GM12891 (cell line): ENCODE measurements at regions not wholly inside any gene's neighbourhood (a gene's known extent, or its start where the extent isn't known, plus 50 kb on each side); places are given as distances from the start of the nearest gene placed in this dataset.
"Not testable (repeated sequence)": the region's sequence is repeated elsewhere in the genome, so short reads cannot be mapped to it uniquely, and the experiment has no call there.

Source experiments
- DNase-seq: peaks from one replicate; pipeline ENCODE4 v3.0.0; 2011; ENCODE audit warnings: low spot score; ENCODE audit not compliant: insufficient read length
- FAIRE-seq: peaks from 2 replicates; lab custom pipeline; 2011; peaks lifted over from hg19 to GRCh38; lab: Jason Lieb, UNC
- PAX5 ChIP-seq: IDR thresholded peaks from 2 replicates; pipeline ENCODE4 v1.6.1; 2011; ENCODE audit warnings: low read length, moderate library complexity, mild to moderate bottlenecking; ENCODE audit not compliant: insufficient read depth, severe bottlenecking
- POLR2A ChIP-seq: IDR thresholded peaks from 2 replicates; pipeline ENCODE4 v1.6.1; 2011; ENCODE audit warnings: low read depth, low read length, control low read depth
- POLR2AphosphoS5 ChIP-seq: IDR thresholded peaks from 2 replicates; pipeline ENCODE4 v1.6.1; 2011; ENCODE audit warnings: low read depth, low read length, control low read depth
- POU2F2 ChIP-seq: IDR thresholded peaks from 2 replicates; pipeline ENCODE4 v1.6.1; 2011; ENCODE audit warnings: low read depth, mild to moderate bottlenecking, control low read depth, low read length, moderate library complexity
- SPI1 ChIP-seq: IDR thresholded peaks from 2 replicates; pipeline ENCODE4 v1.6.1; 2011; ENCODE audit warnings: low read depth, low read length, control low read depth
- TAF1 ChIP-seq: IDR thresholded peaks from 2 replicates; pipeline ENCODE4 v1.6.1; 2011; ENCODE audit warnings: low read depth, low read length, control low read depth

- not testable (repeated sequence) for DNase-seq, FAIRE-seq
These were observed 50.8 kb upstream of the GRIN2B start for GRCh38 chr12:14032191-14032590.

- DNase-seq (no peak), FAIRE-seq (no peak)
- TF ChIP-seq SPI1 (no peak), POLR2AphosphoS5 (no peak), TAF1 (no peak), POLR2A (no peak), PAX5 (no peak), POU2F2 (no peak)
These were observed 62.4 kb upstream of the GRIN2B start for GRCh38 chr12:14043776-14044175.

- TF ChIP-seq PAX5 (no peak), POU2F2 (no peak), POLR2AphosphoS5 (no peak), POLR2A (no peak), SPI1 (no peak), TAF1 (no peak)
- FAIRE-seq (no peak), DNase-seq (no peak)
These were observed 67.6 kb upstream of the GRIN2B start for GRCh38 chr12:14048941-14049545.

- TF ChIP-seq PAX5, result no peak
- TF ChIP-seq POLR2AphosphoS5, result no peak
- TF ChIP-seq TAF1, result no peak
- no peak for TF ChIP-seq SPI1
- no peak for TF ChIP-seq POLR2A
- no peak for TF ChIP-seq POU2F2
- FAIRE-seq, result no peak
- DNase-seq, result no peak
These were observed 76.5 kb upstream of the GRIN2B start for GRCh38 chr12:14057895-14058294.

- TF ChIP-seq PAX5 (no peak), TAF1 (no peak), POLR2AphosphoS5 (no peak), SPI1 (no peak), POLR2A (no peak), POU2F2 (no peak)
- DNase-seq (no peak), FAIRE-seq (no peak)
These were observed 77.3 kb upstream of the GRIN2B start for GRCh38 chr12:14058717-14059116.

GRCh38 chr12:14059548-14059947 lies 78.1 kb upstream of the GRIN2B start:
- TF ChIP-seq SPI1, result no peak
- no peak for TF ChIP-seq TAF1
- no peak for TF ChIP-seq PAX5
- no peak for TF ChIP-seq POLR2AphosphoS5
- no peak for TF ChIP-seq POU2F2
- TF ChIP-seq POLR2A, result no peak
- no peak for FAIRE-seq
- DNase-seq, result no peak

- no peak for TF ChIP-seq POLR2A
- no peak for TF ChIP-seq PAX5
- TF ChIP-seq POU2F2, result no peak
- TF ChIP-seq TAF1, result no peak
- no peak for TF ChIP-seq SPI1
- no peak for TF ChIP-seq POLR2AphosphoS5
- DNase-seq (no peak), FAIRE-seq (no peak)
These were observed 84.2 kb upstream of the GRIN2B start for GRCh38 chr12:14065616-14066015.

- TF ChIP-seq POLR2AphosphoS5, result no peak
- no peak for TF ChIP-seq POLR2A
- no peak for TF ChIP-seq POU2F2
- TF ChIP-seq SPI1, result no peak
- no peak for TF ChIP-seq PAX5
- TF ChIP-seq TAF1, result no peak
- DNase-seq (no peak), FAIRE-seq (no peak)
These were observed 84.6 kb upstream of the GRIN2B start for GRCh38 chr12:14066021-14066420.

GRCh38 chr12:14068961-14069360 lies 87.6 kb upstream of the GRIN2B start:
- no peak for TF ChIP-seq TAF1
- TF ChIP-seq PAX5, result no peak
- TF ChIP-seq POLR2AphosphoS5, result no peak
- no peak for TF ChIP-seq POU2F2
- no peak for TF ChIP-seq SPI1
- TF ChIP-seq POLR2A, result no peak
- FAIRE-seq, result no peak
- no peak for DNase-seq

GRCh38 chr12:14071833-14072232 lies 90.4 kb upstream of the GRIN2B start:
- DNase-seq (no peak), FAIRE-seq (no peak)
- TF ChIP-seq POLR2AphosphoS5 (no peak), PAX5 (no peak), TAF1 (no peak), POLR2A (no peak), POU2F2 (no peak), SPI1 (no peak)

GRCh38 chr12:14072987-14073386 lies 91.6 kb upstream of the GRIN2B start:
- DNase-seq (no peak), FAIRE-seq (no peak)
- TF ChIP-seq SPI1, result no peak
- TF ChIP-seq PAX5, result no peak
- no peak for TF ChIP-seq POLR2AphosphoS5
- TF ChIP-seq TAF1, result no peak
- TF ChIP-seq POU2F2, result no peak
- TF ChIP-seq POLR2A, result no peak
